Activated naive CD8-positive, alpha-beta T cell treated with anti-CD3 and anti-CD28 coated beads, Interleukin-2, amount 50 U/mL, for 24 hours (primary cell): ENCODE measurements at regions not wholly inside any gene's neighbourhood (a gene's known extent, or its start where the extent isn't known, plus 50 kb on each side); places are given as distances from the start of the nearest gene placed in this dataset.

Experiments used
- ATAC-seq: fragments of 150-1000 bp; cut with Tn5 transposase; one replicate; pipeline ENCODE4 v1.10.0; 2021
- DNase-seq: peaks from one replicate; pipeline ENCODE4 v3.0.0; 2021
- H3K27ac Mint-ChIP-seq: one replicate; pipeline ENCODE4 v1.8.0; 2021; ENCODE audit warnings: mild to moderate bottlenecking, mixed read lengths
- H3K27me3 Mint-ChIP-seq: one replicate; pipeline ENCODE4 v1.8.0; 2021; ENCODE audit warnings: mixed read lengths
- H3K36me3 Mint-ChIP-seq: one replicate; pipeline ENCODE4 v1.8.0; 2021; ENCODE audit warnings: low read depth, mixed read lengths
- H3K4me1 Mint-ChIP-seq: one replicate; pipeline ENCODE4 v1.8.0; 2021; ENCODE audit warnings: mixed read lengths
- H3K4me3 Mint-ChIP-seq: one replicate; pipeline ENCODE4 v1.8.0; 2021; ENCODE audit warnings: mild to moderate bottlenecking, moderate library complexity, mixed read lengths
- H3K9me3 Mint-ChIP-seq: one replicate; pipeline ENCODE4 v1.8.0; 2021; ENCODE audit warnings: mixed read lengths

- DNase-seq (no peak), ATAC-seq (no peak)
- Mint-ChIP-seq H3K9me3 (no peaks in the 10 kb centered on the region), H3K4me1 (no peaks in the 10 kb centered on the region), H3K27ac (no peak overlapping the region), H3K27me3 (peaks cover 6% of the 10 kb centered on the region), H3K4me3 (no peak overlapping the region), H3K36me3 (no peaks in the 10 kb centered on the region)
Observed at GRCh38 chr16:80120899-80121521, 419.8 kb upstream of the DYNLRB2 start.

GRCh38 chr16:80117556-80118130 is 423.1 kb upstream of the DYNLRB2 start:
- Mint-ChIP-seq H3K9me3 (no peaks in the 10 kb centered on the region), H3K27me3 (peaks cover 6% of the 10 kb centered on the region), H3K4me1 (no peaks in the 10 kb centered on the region), H3K27ac (no peak overlapping the region), H3K36me3 (no peaks in the 10 kb centered on the region), H3K4me3 (no peak overlapping the region)
- DNase-seq (no peak), ATAC-seq (no peak)

DNA sequence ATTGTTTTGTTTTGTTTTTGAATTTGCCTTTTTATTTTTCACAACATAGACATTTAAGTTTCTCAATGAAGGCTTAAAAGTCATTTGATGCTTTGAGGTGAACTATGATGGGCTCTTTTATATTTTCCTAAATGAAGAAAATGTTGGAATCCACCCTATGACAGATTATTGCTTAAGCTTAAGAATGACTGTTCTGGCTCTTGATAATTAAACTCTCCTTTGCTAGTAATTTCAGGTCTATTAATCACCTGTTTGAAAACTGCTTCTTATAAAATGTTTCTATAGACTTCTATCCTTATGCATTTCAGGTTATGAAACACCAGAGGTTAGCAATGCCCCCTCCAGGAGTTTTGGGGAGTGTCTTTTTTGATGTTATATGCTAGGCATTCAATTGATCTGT is 424.1 kb upstream of the DYNLRB2 start:
- Mint-ChIP-seq H3K9me3 (no peaks in the 10 kb centered on the region), H3K27me3 (peaks cover 6% of the 10 kb centered on the region), H3K4me1 (no peaks in the 10 kb centered on the region), H3K36me3 (no peaks in the 10 kb centered on the region), H3K4me3 (no peak overlapping the region), H3K27ac (no peak overlapping the region)
- ATAC-seq (no peak), DNase-seq (no peak)

- H3K36me3 Mint-ChIP-seq = no peaks in the 10 kb centered on the region
Observed at GRCh38 chr16:80114699-80115098, 426.1 kb upstream of the DYNLRB2 start.

GRCh38 chr16:80113873-80114574 is 426.8 kb upstream of the DYNLRB2 start:
- peaks cover 3% of the 10 kb centered on the region for H3K27me3 Mint-ChIP-seq
- no peak for ATAC-seq
- no peak overlapping the region for H3K27ac Mint-ChIP-seq
- H3K4me1 Mint-ChIP-seq = no peaks in the 10 kb centered on the region
- H3K9me3 Mint-ChIP-seq = no peaks in the 10 kb centered on the region
- DNase-seq = no peak
- H3K36me3 Mint-ChIP-seq = no peaks in the 10 kb centered on the region
- H3K4me3 Mint-ChIP-seq = no peak overlapping the region

More at GRCh38 chr16:80114699-80115098, 426.1 kb upstream of the DYNLRB2 start:
- Mint-ChIP-seq H3K27ac (no peak overlapping the region), H3K4me3 (no peak overlapping the region), H3K4me1 (no peaks in the 10 kb centered on the region), H3K9me3 (no peaks in the 10 kb centered on the region), H3K27me3 (peaks cover 3% of the 10 kb centered on the region)
- no peak for DNase-seq
- no peak for ATAC-seq

GRCh38 chr16:80109581-80109980 is 431.2 kb upstream of the DYNLRB2 start:
- Mint-ChIP-seq H3K9me3 (no peaks in the 10 kb centered on the region), H3K4me1 (no peaks in the 10 kb centered on the region), H3K27me3 (peaks cover 10% of the 10 kb centered on the region), H3K4me3 (no peak overlapping the region), H3K36me3 (no peaks in the 10 kb centered on the region), H3K27ac (no peak overlapping the region)
- DNase-seq (no peak), ATAC-seq (no peak)

GRCh38 chr16:80107900-80108299 is 432.9 kb upstream of the DYNLRB2 start:
- Mint-ChIP-seq H3K27me3 (peaks cover 13% of the 10 kb centered on the region), H3K9me3 (peaks cover 4% of the 10 kb centered on the region), H3K27ac (no peak overlapping the region), H3K4me3 (no peak overlapping the region), H3K36me3 (no peaks in the 10 kb centered on the region), H3K4me1 (no peaks in the 10 kb centered on the region)
- DNase-seq = no peak
- no peak for ATAC-seq

DNA sequence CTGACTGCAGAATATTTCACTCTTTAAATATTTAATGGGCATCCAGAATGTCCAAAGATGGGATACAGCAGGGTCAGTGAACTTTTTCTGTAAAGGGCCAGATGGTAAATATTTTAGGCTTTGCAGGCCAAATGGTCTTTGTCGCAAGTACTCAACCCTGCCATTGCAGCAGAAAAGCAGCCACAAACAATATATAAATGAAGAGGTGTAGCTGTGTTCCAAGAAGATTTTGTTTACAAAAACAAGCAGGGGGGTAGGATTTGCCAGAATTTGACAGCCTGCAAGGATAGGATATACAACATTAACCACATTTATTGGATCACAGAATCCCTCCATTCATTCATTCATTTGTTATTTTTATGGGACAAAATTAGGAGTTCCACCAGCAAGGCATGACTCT is 435.0 kb upstream of the DYNLRB2 start:
- ATAC-seq = no peak
- Mint-ChIP-seq H3K4me1 (no peaks in the 10 kb centered on the region), H3K9me3 (peaks cover 4% of the 10 kb centered on the region)

DNA sequence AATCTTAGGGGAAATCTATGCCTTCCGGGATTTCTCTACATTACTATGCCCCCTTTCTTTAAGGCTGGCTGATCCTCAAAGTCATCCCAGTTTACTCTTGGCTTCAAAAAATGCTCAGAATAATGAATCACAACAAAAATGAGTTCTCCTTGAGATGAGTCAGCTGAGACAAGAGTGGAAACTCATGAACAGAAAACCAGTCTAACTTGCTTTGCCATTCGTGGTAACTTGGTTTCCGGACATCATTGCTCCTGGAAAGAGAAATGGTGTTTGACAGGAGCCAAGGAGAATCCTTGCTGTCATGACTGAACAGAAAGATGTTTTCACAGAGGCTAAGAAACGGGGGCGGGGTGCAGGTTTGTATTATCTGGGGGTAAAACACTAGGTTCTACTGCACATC is 435.6 kb upstream of the DYNLRB2 start:
- no peak overlapping the region for H3K4me3 Mint-ChIP-seq
- peaks cover 4% of the 10 kb centered on the region for H3K9me3 Mint-ChIP-seq
- no peaks in the 10 kb centered on the region for H3K36me3 Mint-ChIP-seq
- H3K27me3 Mint-ChIP-seq = peaks cover 12% of the 10 kb centered on the region
- no peak for ATAC-seq
- no peak overlapping the region for H3K27ac Mint-ChIP-seq
- H3K4me1 Mint-ChIP-seq = no peaks in the 10 kb centered on the region
- no peak for DNase-seq

More for the DNA sequence above, 435.0 kb upstream of the DYNLRB2 start:
- H3K4me3 Mint-ChIP-seq = no peak overlapping the region
- no peak for DNase-seq
- H3K27ac Mint-ChIP-seq = no peak overlapping the region
- H3K27me3 Mint-ChIP-seq = peaks cover 12% of the 10 kb centered on the region
- no peaks in the 10 kb centered on the region for H3K36me3 Mint-ChIP-seq

DNA sequence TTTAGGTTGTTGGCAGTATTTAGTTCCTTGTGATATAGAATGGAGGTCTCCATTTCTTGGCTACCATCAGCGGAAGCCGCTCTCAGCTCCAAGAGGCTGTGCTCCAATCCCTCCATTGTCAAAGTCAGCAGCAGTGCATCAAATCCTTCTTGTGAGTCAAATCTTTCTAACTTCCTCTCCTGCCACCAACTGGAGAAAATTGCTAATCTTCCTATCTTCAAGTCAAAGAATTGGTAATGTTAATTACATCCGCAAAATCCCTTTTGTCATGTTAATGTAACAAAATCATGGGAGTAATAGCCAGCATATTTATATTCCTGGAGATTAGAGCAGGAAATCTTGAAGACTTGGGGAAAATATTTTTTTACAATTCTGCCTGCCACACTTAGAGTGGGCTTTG is 436.4 kb upstream of the DYNLRB2 start:
- peaks cover 4% of the 10 kb centered on the region for H3K9me3 Mint-ChIP-seq
- peaks cover 13% of the 10 kb centered on the region for H3K27me3 Mint-ChIP-seq
- H3K27ac Mint-ChIP-seq = no peak overlapping the region
- no peaks in the 10 kb centered on the region for H3K36me3 Mint-ChIP-seq
- no peak for DNase-seq
- H3K4me1 Mint-ChIP-seq = no peaks in the 10 kb centered on the region
- H3K4me3 Mint-ChIP-seq = no peak overlapping the region
- ATAC-seq = no peak

DNA sequence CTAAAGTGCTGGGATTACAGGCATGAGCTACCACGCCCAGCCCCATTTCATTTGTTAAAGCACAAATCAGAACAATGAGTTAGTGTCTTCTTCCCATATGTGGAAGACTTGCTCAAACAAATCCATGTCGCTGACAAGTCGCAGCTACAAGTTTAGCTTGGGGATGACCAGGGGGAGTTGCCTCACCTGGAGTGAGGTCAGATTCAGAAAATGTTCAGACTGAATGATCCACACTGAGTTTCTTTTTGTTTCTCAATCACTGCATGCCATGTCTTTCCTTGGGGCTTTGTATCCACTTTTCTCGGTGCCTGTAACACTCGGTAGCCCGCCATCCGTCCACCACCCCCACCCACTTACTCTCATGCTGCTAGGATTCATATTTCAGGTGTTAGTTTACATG is 437.3 kb upstream of the DYNLRB2 start:
- ATAC-seq = no peak
- H3K36me3 Mint-ChIP-seq = no peaks in the 10 kb centered on the region
- H3K9me3 Mint-ChIP-seq = peaks cover 11% of the 10 kb centered on the region
- H3K4me1 Mint-ChIP-seq = no peaks in the 10 kb centered on the region
- H3K4me3 Mint-ChIP-seq = no peak overlapping the region
- DNase-seq = no peak
- no peak overlapping the region for H3K27ac Mint-ChIP-seq
- H3K27me3 Mint-ChIP-seq = peaks cover 15% of the 10 kb centered on the region

DNA sequence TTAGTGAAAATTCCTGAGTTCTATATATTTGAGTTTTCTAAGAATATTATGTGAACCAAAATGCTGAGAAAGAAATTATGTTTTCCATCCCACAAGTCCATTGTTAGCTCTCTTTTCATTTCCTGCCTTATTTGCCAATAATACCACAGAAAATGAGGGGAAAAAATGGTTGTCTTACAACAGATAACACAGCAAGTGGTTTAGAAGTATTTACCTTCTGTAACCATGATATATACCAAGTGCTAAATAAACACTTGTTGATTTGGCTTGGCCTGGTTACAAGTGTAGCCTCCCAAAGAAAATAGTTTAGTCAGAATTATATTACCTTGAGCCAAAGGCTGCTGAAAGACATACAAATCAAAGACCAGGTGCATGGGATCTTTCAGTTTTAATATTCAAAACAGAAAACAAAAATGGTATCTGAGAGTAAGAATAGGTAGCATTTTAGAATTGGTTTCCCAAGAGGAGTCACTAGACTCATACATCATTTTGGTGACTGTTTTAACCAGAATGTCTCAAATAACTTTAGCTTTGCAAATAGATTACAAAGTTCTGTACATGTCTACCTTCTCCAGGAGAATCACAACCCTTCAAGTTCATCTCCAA is 439.8 kb upstream of the DYNLRB2 start:
- H3K4me1 Mint-ChIP-seq = no peaks in the 10 kb centered on the region
- H3K4me3 Mint-ChIP-seq = no peak overlapping the region
- peaks cover 7% of the 10 kb centered on the region for H3K27me3 Mint-ChIP-seq
- DNase-seq (no peak), ATAC-seq (no peak)
- no peak overlapping the region for H3K27ac Mint-ChIP-seq
- H3K36me3 Mint-ChIP-seq = no peaks in the 10 kb centered on the region
- H3K9me3 Mint-ChIP-seq = peaks cover 12% of the 10 kb centered on the region

DNA sequence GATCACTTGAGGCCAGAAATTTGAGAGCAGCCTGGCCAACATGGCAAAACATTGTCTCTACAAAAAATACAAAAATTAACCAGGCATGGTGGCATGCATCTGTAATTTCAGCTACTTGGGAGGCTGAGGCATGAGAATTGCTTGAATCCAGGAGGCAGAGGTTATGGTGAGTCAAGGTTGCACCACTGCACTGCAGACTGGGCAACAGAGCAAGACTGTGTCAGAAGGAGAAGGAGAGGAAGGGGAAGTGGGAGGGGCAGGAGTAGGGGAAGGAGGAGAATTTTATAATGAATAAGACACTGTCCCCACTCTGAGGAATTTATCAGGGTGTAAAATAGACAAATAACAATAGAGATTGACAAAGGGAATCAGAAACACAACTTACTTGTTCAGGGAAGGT is 440.6 kb upstream of the DYNLRB2 start:
- DNase-seq (no peak), ATAC-seq (no peak)
- no peak overlapping the region for H3K27ac Mint-ChIP-seq
- H3K9me3 Mint-ChIP-seq = peaks cover 12% of the 10 kb centered on the region
- H3K27me3 Mint-ChIP-seq = peaks cover 6% of the 10 kb centered on the region
- H3K4me1 Mint-ChIP-seq = no peaks in the 10 kb centered on the region
- H3K36me3 Mint-ChIP-seq = no peaks in the 10 kb centered on the region
- H3K4me3 Mint-ChIP-seq = no peak overlapping the region

DNA sequence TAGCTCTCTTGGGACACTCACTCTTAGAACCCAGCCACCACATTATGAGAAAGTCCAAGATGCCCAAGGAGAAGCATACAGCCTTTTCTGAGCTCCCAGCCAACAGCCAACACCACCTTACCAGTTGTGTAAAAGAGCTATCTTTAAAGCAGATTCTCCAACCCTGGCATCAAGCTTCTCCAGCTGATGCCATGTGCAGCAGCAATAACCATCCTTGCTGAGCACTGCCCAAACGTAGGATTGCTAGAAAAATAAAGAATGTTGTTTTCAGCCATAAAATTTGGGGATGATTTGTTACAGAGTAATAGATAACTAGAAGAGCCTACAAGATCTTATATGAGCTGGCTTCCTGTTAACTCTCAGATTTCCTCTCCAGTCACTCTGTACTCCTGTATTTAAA is 443.7 kb upstream of the DYNLRB2 start:
- Mint-ChIP-seq H3K27me3 (peaks cover 9% of the 10 kb centered on the region), H3K4me3 (no peak overlapping the region), H3K4me1 (no peaks in the 10 kb centered on the region), H3K36me3 (no peaks in the 10 kb centered on the region), H3K27ac (no peak overlapping the region), H3K9me3 (peaks cover 8% of the 10 kb centered on the region)
- ATAC-seq (no peak), DNase-seq (no peak)

DNA sequence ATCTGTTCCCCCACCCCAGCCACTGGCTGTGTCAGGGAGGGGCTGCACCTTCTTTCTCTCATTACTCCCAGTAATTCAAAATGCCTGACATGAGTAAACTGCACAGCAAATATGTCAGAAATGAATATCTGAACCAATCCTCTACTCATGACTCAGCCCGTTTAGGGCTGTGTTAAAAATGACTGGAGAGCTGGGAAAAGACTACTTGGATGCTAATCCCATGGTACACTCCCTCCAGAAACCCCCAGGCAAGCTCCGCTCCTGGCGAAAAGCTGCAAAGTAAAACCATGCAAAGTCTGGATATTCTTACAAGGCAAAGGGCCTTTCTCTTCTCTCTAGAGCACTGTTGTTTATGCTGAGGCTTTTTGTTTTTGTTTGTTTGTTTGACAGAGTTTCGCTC is 448.1 kb upstream of the DYNLRB2 start:
- H3K27me3 Mint-ChIP-seq = peaks cover 6% of the 10 kb centered on the region
- no peaks in the 10 kb centered on the region for H3K4me1 Mint-ChIP-seq
- H3K36me3 Mint-ChIP-seq = no peaks in the 10 kb centered on the region
- no peaks in the 10 kb centered on the region for H3K9me3 Mint-ChIP-seq
- H3K4me3 Mint-ChIP-seq = no peak overlapping the region
- no peak overlapping the region for H3K27ac Mint-ChIP-seq
- ATAC-seq (no peak), DNase-seq (no peak)
